NCI-H1694 treated with DMSO at 0.1 percent for 48 hours (cell line): ENCODE measurements at regions not wholly inside any gene's neighbourhood (a gene's known extent, or its start where the extent isn't known, plus 50 kb on each side); places are given as distances from the start of the nearest gene placed in this dataset.
"Not testable (repeated sequence)": the region's sequence is repeated elsewhere in the genome, so short reads cannot be mapped to it uniquely, and the experiment has no call there.

Experiments used
- DNase-seq: peaks from one replicate; lab custom pipeline; 2025; lab: John Stamatoyannopoulos, UW

- no peak for DNase-seq
These were observed 1140.0 kb downstream of the TMEM121 start for GRCh38 chr14:106666341-106666740.

- no peak for DNase-seq
These were observed 1143.6 kb downstream of the TMEM121 start for GRCh38 chr14:106670011-106670410.

DNA sequence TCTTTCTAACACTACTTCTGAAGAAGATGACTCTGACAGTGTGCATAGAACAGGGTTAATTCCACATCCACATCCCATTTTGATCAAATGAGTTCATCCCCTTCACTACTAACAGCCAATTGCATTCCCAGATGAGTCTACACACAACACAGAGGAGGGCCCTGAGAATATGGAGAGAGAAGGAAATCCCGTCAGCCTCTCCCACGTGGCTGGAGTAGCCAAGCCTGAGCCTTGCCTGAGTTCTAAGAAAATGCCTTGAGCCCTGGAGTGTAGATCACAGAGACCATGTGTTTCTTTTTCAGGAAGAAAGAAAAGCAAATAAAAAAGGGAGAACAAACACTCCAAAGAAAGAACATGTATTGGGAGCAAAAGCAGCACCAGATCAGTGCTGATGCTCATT, 1147.7 kb downstream of the TMEM121 start:
- DNase-seq = not testable (repeated sequence)

GRCh38 chr14:106674509-106675125, 1148.2 kb downstream of the TMEM121 start:
- not testable (repeated sequence) for DNase-seq

GRCh38 chr14:106675716-106676115, 1149.3 kb downstream of the TMEM121 start:
- DNase-seq = not testable (repeated sequence)

DNA sequence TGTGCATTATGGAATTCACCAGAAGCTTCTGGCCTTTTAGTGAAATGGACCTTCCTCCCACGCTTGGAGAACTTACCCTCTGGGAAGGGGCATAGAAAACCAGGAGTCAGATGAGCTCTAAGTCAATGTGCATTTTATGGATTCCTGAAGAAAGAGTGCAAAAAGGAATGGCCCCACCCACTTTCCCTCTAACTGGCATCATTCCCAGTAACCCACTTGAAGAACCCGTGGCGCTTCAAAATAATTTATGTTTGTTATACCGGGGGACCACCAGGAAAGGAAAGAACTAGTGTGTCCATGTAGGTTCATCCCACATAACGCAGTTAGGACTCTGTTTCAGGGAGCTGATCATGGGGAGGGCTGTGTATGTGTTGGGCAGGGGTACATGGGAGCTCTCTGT, 1153.4 kb downstream of the TMEM121 start:
- no peak for DNase-seq

DNA sequence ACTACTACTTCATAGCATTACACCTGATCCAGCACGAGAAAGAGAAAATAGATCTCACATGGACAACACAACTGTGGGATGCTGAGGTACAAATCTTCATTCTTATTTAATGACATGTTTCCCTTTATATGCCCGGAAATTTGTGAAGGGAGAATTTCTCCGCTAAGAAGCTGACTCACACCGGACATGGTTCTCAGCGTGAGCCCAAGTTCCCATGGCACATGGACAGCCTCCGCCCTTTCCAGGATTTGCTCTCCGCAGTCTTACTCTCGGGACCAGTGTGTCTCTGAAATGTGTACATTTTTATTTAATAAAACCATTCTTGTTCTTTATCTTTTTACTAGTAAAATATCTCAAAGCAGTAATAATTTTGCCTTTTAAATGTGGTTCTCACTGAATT, 1154.8 kb downstream of the TMEM121 start:
- DNase-seq = no peak

DNA sequence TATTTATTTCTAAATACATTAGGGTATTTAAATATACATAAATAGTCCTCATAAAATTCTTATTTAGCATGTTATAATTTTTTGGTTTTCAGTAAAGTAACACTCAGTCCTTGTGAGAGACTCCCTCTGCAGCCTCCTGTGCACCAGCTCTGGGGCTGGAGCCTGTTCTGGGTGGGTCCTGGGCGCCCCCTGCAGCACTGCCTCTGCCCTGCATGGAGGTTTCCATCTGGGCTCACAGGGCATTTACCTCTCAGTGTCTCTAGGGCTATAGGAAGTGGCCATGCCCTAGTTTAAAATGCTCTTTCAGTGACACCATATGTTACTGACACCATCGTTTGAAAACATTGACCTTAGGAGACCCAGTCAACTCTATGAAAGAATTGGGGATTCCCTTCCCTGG, 1155.2 kb downstream of the TMEM121 start:
- DNase-seq = no peak

DNA sequence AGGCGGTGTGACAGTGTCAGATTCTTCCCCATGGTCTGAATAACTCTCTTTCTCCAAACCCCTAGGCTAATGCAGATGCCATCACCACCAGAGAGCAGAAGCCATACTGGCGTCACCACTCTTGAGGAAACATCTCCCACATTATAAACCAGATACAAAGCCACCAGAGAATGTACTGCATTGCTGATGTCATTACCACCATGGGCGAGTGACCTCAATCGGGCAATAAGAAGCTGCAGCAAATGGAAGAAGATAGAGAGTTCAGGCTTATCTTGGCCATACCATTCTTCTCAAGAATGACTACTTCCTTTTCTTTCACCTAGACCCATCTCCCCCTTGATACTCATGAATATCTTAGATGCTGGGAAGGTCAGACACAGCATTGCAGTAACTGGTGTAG, 1157.2 kb downstream of the TMEM121 start:
- DNase-seq = no peak

DNA sequence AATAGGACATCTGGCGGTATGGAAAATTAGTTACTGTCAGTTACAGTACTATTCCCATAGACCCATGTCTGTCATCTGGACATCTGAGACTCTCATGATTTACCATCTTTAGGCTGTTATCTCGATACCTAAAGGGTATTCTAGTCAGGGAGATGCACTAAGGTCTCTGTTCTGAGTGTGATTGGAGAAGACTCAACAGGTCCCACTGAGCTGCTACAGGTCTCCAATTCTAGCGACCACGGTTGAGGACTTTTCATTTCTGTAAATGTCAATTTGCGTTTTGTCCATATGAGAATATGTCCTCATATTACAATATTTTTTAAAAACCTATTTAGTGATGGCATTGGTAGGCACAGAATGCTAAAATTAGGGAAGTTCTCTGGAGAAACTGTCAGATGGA, 1160.2 kb downstream of the TMEM121 start:
- DNase-seq = no peak

- DNase-seq = no peak
These were observed 1164.0 kb downstream of the TMEM121 start for GRCh38 chr14:106690333-106690891.

DNA sequence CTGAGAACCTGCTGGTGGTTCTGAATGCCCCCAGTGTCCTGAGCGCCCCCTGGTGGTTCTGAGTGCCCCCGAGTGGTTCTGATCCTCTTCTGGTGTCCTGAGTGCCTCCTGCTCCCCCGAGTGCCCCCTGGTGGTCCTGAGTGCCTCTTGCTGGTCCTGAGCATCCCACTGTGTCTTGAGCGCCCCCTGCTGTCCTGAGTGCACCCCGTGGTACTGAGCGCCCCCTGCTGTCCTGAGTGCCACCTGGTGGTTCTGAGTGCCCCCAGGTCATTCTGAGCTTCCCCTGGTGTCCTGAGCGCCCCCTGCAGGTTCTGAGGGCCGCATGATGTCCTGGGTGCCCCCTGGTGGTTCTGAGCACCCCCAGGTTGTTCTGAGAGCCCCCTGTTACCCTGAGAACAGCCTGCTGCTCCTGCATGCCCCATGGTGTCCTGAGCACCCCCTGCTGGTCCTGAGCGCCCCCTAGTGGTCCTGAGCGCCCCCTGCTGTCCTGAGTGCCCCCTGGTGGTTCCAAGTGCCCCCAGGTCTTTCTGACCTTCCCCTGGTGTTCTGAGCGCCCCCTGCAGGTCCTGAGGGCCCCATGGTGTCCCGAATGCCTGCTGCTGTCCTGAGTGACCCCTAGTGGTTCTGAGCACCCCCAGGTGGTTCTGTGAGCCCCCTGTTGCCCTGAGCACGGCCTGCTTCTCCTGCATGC, 1165.4 kb downstream of the TMEM121 start:
- DNase-seq = no peak

DNA sequence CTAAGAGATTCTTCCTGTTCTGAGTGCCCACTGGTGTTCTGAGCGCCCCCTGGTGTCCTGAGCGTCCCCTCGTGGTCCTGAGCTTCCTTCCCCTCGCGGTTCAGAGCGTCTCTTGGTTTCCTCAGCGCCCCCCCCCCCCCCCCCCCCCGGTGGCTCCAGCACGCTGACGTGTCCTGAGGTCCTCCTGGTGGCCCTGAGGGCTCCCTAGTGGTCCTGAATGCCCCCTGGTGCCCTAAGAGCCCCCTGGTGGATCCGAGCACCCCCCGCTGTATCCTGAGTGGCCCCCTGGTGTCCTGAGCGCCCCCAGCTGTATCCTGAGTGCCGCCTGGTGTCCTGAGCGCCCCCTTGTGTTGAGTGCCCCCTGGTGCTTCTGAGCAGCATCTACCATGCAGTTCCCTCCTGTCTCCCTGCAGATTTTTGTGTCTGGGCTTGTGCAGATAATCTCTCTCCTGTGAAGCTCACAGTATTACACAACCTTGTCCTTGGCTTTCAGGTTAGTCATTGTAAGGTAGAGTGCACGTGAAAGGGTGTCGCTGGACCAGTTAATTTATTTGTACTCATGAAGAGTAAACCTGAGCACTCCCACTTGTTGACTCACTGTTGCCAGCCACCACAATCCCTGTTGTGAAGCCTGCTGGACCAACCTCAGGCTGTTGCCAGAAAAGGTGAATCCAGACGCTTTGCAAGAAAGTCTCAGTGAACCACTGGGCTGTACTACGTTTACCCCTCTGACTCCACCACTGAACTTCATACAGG, 1168.4 kb downstream of the TMEM121 start:
- DNase-seq = no peak

- DNase-seq = not testable (repeated sequence)
These were observed 1172.4 kb downstream of the TMEM121 start for GRCh38 chr14:106698620-106699267.

- not testable (repeated sequence) for DNase-seq
These were observed 1177.3 kb downstream of the TMEM121 start for GRCh38 chr14:106703651-106704050.

DNA sequence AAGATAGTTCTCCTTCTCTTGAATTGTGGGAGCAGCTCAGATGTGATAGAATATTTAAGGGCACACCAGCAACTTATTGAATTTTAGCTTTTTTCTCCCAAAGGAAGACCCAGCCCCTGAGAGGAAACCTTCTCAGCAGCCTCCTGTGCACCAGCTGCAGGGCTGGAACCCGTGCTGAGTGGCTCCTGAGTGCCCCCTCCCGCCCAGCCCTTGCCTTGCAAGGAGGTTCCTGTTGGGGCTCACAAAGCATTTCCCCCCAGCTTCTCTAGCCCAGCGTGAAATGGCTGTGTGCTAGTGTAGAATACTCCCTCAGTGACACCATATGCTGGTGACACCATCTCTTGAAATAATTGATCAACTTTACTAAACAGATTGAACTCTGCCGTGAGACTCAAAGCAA, 1180.1 kb downstream of the TMEM121 start:
- DNase-seq = not testable (repeated sequence)

DNA sequence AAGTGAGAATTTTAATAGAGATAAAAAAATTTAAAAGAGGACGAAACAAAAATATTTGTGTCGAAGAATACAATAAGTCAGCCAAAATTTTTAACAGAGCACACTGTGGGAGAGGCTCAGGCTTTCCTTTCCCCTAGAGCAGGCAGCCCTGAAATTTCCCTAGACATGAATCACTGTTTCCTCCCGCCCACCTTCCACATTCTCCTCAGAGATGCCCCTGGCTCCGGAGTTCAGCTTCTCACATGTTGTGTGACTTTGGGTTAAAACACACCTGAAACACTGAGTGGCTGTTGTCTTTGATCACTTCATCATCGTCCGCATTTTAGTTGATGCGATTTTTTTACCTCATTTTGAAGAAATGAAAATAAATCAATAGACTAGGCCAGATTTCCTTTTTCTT, 1183.8 kb downstream of the TMEM121 start:
- DNase-seq = not testable (repeated sequence)

GRCh38 chr14:106712513-106712912, 1186.1 kb downstream of the TMEM121 start:
- DNase-seq = not testable (repeated sequence)

DNA sequence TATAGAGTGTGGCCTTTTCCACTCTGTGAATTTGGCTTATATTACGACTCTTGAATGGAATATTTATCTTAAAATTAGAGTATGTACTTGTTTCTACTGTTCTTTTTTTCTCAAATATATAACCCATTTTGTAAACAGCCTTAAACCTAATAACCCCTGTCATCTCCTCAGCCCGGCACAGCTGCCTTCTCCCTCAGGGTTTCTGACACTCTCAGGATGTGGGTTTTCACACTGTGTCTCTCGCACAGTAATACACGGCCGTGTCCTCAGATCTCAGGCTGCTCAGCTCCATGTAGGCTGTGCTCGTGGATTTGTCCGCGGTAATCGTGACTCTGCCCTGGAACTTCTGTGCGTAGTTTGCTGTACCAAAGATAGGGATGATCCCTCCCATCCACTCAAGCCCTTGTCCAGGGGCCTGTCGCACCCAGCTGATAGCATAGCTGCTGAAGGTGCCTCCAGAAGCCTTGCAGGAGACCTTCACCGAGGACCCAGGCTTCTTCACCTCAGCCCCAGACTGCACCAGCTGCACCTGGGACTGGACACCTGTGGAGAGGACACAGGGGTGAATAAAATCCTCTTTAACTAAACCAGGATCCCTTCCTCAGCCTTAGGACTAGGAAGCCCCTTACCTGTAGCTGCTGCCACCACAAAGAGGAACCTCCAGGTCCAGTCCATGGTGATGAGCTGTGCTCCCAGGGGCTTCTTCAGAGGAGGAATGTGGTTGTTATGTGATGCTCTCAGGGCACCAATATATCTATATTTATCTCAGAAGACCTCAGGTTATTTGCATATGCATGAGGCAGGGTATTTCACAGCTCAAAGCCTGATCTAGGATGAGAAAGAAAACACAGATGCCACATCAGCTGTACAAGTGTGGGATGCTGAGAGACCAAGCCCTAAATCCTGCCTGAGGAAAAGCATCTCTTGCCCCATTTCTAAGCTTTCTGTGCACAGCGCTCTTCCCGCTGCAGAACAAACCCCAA, 1188.4 kb downstream of the TMEM121 start:
- DNase-seq = not testable (repeated sequence)

DNA sequence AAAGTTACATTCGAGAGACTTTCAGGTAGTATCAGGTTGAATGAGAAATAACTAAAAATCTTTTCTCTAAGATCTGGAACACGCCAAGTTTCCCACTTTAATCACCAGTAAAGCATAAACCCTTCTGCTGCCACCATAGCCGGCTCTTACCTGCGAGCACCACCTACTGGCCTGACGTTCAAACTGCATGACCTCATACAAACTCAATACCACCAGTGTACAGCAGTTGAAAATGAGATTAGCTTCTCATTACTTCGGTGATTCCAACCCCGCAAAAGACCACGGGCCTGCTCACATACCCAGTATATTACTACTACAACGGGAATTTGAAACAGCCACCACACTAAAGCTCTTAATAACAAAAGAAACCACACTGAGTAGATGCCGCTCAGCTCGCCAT, 1191.2 kb downstream of the TMEM121 start:
- not testable (repeated sequence) for DNase-seq

DNA sequence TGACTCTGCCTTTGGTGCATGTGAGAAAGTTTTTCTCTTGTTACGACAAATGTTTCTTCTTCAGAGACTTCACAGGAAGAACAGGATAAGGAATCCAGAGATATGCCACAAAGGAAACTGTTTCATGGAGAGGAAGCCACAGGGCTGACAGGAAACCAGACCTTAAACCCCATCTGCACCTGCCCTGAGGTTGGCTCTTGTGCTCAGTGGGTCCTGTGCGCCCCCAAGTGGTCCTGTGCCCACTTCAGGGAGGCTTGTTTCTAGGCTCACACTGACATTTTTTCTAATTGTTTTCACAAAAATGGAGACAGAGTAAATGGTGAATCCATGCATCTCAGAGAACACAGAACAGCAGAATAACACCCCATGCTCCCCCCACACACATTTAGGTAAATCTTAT, 1193.5 kb downstream of the TMEM121 start:
- not testable (repeated sequence) for DNase-seq
